ENCODE measurements at regions not wholly inside any gene's neighbourhood (a gene's known extent, or its start where the extent isn't known, plus 50 kb on each side); places are given as distances from the start of the nearest gene placed in this dataset.

- TF ChIP-seq, protein P1, sequence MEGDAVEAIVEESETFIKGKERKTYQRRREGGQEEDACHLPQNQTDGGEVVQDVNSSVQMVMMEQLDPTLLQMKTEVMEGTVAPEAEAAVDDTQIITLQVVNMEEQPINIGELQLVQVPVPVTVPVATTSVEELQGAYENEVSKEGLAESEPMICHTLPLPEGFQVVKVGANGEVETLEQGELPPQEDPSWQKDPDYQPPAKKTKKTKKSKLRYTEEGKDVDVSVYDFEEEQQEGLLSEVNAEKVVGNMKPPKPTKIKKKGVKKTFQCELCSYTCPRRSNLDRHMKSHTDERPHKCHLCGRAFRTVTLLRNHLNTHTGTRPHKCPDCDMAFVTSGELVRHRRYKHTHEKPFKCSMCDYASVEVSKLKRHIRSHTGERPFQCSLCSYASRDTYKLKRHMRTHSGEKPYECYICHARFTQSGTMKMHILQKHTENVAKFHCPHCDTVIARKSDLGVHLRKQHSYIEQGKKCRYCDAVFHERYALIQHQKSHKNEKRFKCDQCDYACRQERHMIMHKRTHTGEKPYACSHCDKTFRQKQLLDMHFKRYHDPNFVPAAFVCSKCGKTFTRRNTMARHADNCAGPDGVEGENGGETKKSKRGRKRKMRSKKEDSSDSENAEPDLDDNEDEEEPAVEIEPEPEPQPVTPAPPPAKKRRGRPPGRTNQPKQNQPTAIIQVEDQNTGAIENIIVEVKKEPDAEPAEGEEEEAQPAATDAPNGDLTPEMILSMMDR (IDR thresholded peaks at IDR 0.05): no peak
- TF ChIP-seq POLR2A (IDR thresholded peaks at IDR 0.05) (no peak), EP300 (IDR thresholded peaks at IDR 0.05) (no peak)
Measured at GRCh38 chr11:69884751-69885150, 65.5 kb upstream of the FGF3 start.

Measured in ovary (tissue), 3 donors.